ENCODE measurements at regions not wholly inside any gene's neighbourhood (a gene's known extent, or its start where the extent isn't known, plus 50 kb on each side); places are given as distances from the start of the nearest gene placed in this dataset.

DNA sequence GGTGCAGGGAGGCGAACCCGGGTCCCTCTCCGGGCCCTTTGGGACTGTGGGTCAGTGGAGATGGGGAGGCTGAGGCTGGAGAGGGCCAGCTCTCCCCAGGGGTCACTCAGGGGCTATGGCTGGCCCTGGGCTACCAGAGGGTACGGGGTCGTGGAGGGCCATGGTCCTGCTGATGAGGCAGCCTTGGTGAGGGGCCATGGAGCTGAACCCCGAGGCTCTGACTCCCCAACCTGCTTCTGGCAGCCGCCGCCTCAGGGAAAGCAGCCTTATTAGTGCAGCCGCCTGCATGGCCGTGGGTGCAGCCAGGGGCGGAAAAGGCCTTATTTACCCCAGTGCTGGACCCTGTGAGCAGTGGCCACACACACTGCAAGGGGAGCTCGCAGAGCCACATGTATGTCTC is 139.4 kb downstream of the MIAT start:
- peaks cover 0 to 5% (median 0%) of the 10 kb centered on the region in 4 donors for H3K4me1 Mint-ChIP-seq
- H3K9me3 Mint-ChIP-seq: no peaks in the 10 kb centered on the region
- POLR2A ChIA-PET: no interaction called here
- no peak overlapping the region for H3K4me3 Mint-ChIP-seq
- ATAC-seq (no peak), DNase-seq (no peak)
- peaks cover 7 to 45% (median 37%) of the 10 kb centered on the region in 3 donors for H3K36me3 Mint-ChIP-seq
- H3K27ac Mint-ChIP-seq: no peak overlapping the region
- H3K27me3 Mint-ChIP-seq: no peaks in the 10 kb centered on the region

DNA sequence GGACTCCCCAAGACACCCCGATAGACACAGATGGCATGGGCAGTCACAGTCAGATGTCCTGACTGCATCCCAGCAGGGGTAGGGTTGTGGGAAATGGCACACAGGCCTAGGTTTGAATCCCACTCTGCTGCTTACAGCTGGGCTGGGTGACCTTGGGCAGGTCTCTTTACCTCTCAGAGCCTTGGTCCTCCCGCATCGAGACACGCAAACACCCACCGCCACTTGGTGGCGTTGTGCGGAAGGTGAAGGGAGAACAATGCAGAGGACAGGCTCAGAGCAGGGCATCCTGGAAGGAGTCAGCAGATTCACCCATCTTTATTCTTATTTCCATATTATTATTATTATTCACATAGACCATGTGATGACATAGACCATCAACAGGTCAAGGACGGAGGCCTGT is 140.5 kb downstream of the MIAT start:
- DNase-seq: no peak
- POLR2A ChIA-PET: no interaction called here
- H3K4me3 Mint-ChIP-seq: no peak overlapping the region
- H3K9me3 Mint-ChIP-seq: no peaks in the 10 kb centered on the region
- H3K27ac Mint-ChIP-seq: no peak overlapping the region
- H3K27me3 Mint-ChIP-seq: no peaks in the 10 kb centered on the region
- no peak for ATAC-seq
- peaks cover 0 to 37% (median 35%) of the 10 kb centered on the region in 3 donors for H3K36me3 Mint-ChIP-seq
- peaks cover 0 to 5% (median 0%) of the 10 kb centered on the region in 4 donors for H3K4me1 Mint-ChIP-seq

DNA sequence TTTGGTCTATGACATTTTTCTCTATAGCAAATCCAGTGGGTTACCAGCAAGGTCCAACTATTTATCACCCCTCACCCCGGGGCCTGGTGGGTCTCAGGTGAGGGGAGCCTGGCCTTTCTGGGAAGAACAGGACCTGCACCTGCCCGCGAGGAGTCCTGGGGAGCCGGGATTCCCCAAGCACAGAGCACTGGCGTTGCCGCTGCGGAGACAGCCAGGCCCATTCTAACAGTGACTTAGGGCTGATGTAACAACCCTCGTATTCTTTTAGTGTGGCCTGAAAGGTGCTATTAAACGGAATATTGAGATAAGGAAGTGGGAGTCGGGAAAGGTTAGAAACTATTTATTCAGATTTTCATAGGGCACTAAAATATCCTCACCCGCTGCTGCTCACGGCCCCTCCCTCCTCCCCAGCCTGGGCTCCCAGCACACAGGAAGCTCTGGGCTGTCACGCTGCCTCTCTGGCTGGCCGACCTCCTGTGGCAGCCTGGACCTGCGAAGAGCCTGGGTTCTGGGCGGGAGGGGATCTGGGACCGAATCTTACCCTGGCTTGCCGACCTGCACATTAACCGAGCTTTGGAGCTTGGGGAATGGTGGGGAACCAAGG is 141.2 kb downstream of the MIAT start:
- peak overlapping the region in 1 of 10 donors; percentile 10 for H3K4me3 Mint-ChIP-seq
- H3K4me1 Mint-ChIP-seq: peaks cover 0 to 5% (median 0%) of the 10 kb centered on the region in 4 donors
- DNase-seq (no peak), ATAC-seq (no peak)
- H3K27me3 Mint-ChIP-seq: no peaks in the 10 kb centered on the region
- no peaks in the 10 kb centered on the region for H3K9me3 Mint-ChIP-seq
- POLR2A ChIA-PET: no interaction called here
- peaks cover 0 to 30% (median 29%) of the 10 kb centered on the region in 3 donors for H3K36me3 Mint-ChIP-seq
- H3K27ac Mint-ChIP-seq: no peak overlapping the region

DNA sequence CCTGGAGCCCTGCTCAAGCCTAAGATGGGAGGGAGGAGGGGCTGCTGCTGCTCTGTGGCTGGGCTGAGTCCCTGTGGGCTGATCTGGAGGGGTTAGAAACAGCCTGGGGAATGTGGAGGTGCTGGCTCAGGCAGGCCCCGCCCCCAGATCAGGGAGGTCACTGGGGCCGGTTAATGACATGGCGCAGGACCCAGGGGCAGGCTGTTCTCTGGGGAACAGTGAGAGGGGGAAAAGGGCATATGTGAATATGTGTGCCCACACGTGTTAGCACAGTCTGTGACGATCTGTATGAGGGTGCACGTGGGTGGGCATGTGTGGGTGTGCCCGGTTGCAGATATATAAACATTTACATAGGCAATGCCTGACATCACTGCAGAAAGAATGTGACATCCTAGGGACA is 143.5 kb downstream of the MIAT start:
- Mint-ChIP-seq H3K27me3 (no peaks in the 10 kb centered on the region), H3K27ac (peak overlapping the region in 1 of 10 donors; percentile 56), H3K4me1 (peaks cover 0 to 2% (median 0%) of the 10 kb centered on the region in 4 donors), H3K4me3 (no peak overlapping the region), H3K9me3 (no peaks in the 10 kb centered on the region), H3K36me3 (peaks cover 0 to 14% (median 13%) of the 10 kb centered on the region in 3 donors)
- no peak for ATAC-seq
- POLR2A ChIA-PET: no interaction called here
- DNase-seq: no peak

DNA sequence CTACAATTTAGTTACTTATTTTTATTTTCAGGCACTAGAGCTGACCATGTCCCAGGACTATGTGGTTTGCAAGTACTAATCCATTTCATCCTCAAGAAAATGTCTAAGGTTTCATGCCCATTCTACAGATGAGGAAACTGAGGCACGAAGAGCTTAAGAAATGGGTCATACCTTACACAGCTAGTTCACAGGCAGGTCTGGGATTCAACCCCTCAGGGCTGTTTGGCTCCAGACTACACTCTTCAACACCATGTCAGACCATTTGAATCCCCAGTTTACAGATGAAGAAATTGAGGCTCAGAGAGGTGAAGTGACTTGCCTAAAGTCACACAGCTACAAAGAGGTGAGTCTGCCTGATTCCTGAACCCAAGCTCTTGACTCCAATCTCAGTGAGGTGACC is 144.1 kb downstream of the MIAT start:
- POLR2A ChIA-PET: no interaction called here
- H3K36me3 Mint-ChIP-seq: peaks cover 0 to 13% (median 13%) of the 10 kb centered on the region in 3 donors
- ATAC-seq: no peak
- no peaks in the 10 kb centered on the region for H3K27me3 Mint-ChIP-seq
- H3K4me3 Mint-ChIP-seq: no peak overlapping the region
- peaks cover 0 to 1% (median 0%) of the 10 kb centered on the region in 9 donors for H3K9me3 Mint-ChIP-seq
- no peak for DNase-seq
- H3K4me1 Mint-ChIP-seq: peaks cover 0 to 2% (median 0%) of the 10 kb centered on the region in 4 donors
- H3K27ac Mint-ChIP-seq: no peak overlapping the region

DNA sequence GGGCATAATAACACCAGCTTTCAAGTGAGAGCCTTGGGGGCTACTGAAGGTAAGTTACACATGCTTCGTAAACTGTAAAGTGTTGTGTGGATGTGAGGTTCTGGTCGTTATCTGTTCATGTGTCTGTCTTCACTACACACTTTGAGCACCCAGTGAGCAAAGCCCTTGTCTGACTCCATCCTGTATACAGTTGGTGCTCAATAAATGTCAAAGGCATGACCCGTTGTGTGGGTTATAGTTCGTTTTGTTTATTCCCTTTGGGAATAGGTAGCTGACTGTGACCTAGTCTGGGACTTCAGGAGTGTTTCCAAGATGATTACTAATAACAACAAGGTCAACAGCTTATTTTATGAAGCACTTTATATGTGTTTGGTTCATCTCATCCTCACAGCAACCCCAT is 146.9 kb downstream of the MIAT start:
- Mint-ChIP-seq H3K27ac (no peak overlapping the region), H3K27me3 (no peaks in the 10 kb centered on the region), H3K9me3 (peaks cover 0 to 4% (median 0%) of the 10 kb centered on the region in 9 donors), H3K4me3 (no peak overlapping the region), H3K36me3 (peaks cover 4 to 13% (median 10%) of the 10 kb centered on the region in 3 donors), H3K4me1 (peaks cover 0 to 2% (median 0%) of the 10 kb centered on the region in 4 donors)
- no peak for ATAC-seq
- POLR2A ChIA-PET: no interaction called here
- no peak for DNase-seq

DNA sequence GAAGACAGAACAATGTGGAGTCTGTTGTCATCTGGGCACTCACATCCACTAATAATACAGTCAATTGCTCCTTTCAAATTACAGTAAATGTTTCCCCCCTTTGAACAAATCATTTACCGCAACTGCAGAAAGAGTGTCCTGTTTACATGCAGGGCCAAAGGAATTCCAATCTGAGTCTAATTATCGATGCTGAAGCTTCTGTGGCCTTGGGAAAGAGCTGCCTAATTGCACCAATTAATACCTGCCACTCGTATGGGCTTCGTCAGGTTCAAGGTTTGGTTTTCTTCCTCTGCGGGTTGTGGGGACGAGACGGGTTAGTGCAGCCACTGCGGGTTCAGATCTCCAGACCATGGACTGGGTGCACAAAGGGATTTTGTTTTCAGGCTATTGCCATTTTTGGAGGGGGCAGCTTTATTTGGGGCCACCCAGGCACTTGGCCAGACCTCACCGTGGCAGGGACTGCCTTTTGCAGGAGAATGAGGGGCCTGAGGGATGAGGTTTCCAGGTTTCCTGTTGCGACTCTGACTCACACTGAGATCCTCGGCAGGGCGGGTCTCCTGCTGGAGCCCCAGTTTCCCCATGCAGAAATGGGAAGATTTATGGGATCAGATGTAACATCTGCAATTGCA is 147.6 kb downstream of the MIAT start:
- H3K27me3 Mint-ChIP-seq: no peaks in the 10 kb centered on the region
- POLR2A ChIA-PET: no interaction called here

DNA sequence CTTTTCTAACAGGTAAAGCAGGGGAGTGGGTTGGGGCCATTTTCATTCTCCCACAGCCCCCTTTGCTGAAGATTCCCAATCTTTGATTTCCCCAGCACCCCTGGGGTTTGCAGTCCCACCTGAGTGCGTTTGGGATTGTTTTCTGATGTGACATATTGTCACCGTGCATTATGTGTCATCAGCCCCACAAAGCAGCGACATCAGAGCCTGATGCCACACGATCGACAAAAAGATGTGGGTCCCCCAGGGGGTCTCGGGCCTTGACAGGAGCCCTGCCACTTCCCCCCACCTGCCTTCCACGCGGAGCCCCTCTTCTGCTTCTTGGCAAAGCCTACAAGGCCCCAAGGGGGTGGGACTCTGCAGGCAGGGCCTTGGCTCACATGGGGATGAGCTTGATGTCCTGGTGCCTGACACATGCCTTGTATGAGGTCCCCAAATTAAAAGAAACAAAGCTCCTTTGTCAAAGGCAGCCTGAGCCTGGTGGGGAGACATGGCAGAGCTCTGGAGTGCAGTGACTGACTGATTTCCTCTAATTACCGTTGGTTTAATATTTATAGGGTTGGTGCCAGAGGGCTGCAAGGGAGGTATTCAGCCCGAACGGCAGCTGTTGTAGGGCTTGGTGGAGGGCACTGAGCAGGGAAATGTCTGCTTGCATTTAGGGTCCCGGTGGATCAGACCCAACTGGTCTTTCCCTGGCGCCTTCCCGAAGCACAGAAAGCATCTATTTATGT is 149.2 kb downstream of the MIAT start:
- Mint-ChIP-seq H3K36me3 (peaks cover 0 to 15% (median 4%) of the 10 kb centered on the region in 3 donors), H3K9me3 (peaks cover 0 to 4% (median 0%) of the 10 kb centered on the region in 9 donors), H3K4me3 (no peak overlapping the region), H3K4me1 (no peaks in the 10 kb centered on the region), H3K27me3 (no peaks in the 10 kb centered on the region), H3K27ac (peak overlapping the region in 1 of 10 donors; percentile 46)
- POLR2A ChIA-PET: no interaction called here
- DNase-seq: no peak
- no peak for ATAC-seq

More for the DNA sequence above, 147.6 kb downstream of the MIAT start:
- ATAC-seq (no peak), DNase-seq (no peak)
- H3K36me3 Mint-ChIP-seq: peaks cover 4 to 13% (median 10%) of the 10 kb centered on the region in 3 donors
- H3K9me3 Mint-ChIP-seq: peaks cover 0 to 4% (median 0%) of the 10 kb centered on the region in 9 donors
- H3K27ac Mint-ChIP-seq: no peak overlapping the region
- peaks cover 0 to 2% (median 0%) of the 10 kb centered on the region in 4 donors for H3K4me1 Mint-ChIP-seq
- H3K4me3 Mint-ChIP-seq: no peak overlapping the region

DNA sequence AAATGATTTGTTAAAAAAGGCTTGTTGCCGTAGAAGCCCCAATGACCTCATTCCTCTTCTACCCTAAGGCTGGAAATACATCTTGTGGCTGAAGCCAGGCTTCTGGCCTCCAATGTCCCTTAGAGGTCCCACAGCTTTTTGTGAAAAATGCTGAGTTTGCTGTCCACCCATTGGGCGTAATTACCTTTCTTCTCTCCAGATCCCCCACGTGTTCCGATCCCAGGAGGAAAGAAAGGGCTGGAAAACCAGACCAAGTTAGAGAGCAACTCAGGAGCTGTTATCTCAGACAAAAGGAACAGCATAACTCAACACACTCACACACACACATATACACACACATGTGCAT is 154.2 kb downstream of the MIAT start:
- DNase-seq: no peak
- H3K9me3 Mint-ChIP-seq: peaks cover 0 to 4% (median 0%) of the 10 kb centered on the region in 9 donors
- peaks cover 0 to 1% (median 0%) of the 10 kb centered on the region in 5 donors for H3K27me3 Mint-ChIP-seq
- no peak for ATAC-seq
- H3K4me1 Mint-ChIP-seq: peaks cover 0 to 5% (median 0%) of the 10 kb centered on the region in 4 donors
- H3K36me3 Mint-ChIP-seq: peaks cover 3 to 13% (median 12%) of the 10 kb centered on the region in 3 donors
- no peak overlapping the region for H3K27ac Mint-ChIP-seq
- POLR2A ChIA-PET: no interaction called here
- H3K4me3 Mint-ChIP-seq: no peak overlapping the region

DNA sequence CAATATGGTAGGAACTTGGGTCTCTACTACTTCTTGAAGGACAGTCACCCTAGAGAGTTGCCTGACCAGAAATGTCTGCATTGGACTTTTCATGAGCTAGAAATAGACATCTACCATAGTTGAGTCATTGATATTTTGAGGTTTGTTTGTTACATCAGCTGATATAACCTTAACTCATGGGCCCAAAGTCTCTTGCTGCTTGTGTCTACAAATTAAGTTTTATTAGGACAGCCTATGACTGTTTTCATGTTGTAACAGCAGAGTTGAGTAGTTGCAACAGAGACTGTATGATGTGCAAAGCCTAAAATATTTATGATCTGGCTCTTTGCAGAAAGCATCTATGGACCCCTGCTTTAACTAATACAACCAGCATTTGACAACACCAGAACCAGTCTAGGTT is 155.3 kb downstream of the MIAT start:
- DNase-seq: no peak
- Mint-ChIP-seq H3K27ac (no peak overlapping the region), H3K36me3 (peaks cover 9 to 20% (median 19%) of the 10 kb centered on the region in 3 donors), H3K4me3 (no peak overlapping the region), H3K4me1 (peaks cover 0 to 5% (median 0%) of the 10 kb centered on the region in 4 donors), H3K27me3 (peaks cover 0 to 1% (median 0%) of the 10 kb centered on the region in 5 donors), H3K9me3 (peaks cover 0 to 10% (median 1%) of the 10 kb centered on the region in 9 donors)
- POLR2A ChIA-PET: no interaction called here
- no peak for ATAC-seq

DNA sequence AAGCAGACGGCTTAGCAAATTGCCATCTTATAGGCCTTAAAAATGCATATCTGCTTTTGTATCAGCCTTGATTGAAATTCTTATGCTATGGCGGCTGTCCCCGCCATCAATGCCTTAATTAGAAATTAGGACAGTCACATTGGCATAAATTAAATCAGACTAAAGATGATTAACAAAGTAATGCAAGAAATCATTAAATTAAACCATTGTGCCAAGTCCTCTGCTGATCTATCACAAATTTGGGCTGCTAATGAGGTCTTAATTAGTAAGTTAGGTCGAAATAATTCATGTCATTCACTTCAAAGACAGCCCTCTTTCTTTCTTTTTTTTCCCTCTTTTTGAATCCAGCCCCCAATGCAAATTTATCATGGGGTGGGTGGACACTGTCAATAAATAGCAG is 159.3 kb downstream of the MIAT start:
- Mint-ChIP-seq H3K4me1 (peaks cover 0 to 4% (median 0%) of the 10 kb centered on the region in 4 donors), H3K4me3 (no peak overlapping the region), H3K27me3 (peaks cover 0 to under 1% (median 0%) of the 10 kb centered on the region in 5 donors), H3K9me3 (peaks cover 0 to 24% (median 9%) of the 10 kb centered on the region in 9 donors), H3K27ac (no peak overlapping the region), H3K36me3 (peaks cover 19 to 27% (median 24%) of the 10 kb centered on the region in 3 donors)
- DNase-seq: no peak
- POLR2A ChIA-PET: no interaction called here
- ATAC-seq: no peak

DNA sequence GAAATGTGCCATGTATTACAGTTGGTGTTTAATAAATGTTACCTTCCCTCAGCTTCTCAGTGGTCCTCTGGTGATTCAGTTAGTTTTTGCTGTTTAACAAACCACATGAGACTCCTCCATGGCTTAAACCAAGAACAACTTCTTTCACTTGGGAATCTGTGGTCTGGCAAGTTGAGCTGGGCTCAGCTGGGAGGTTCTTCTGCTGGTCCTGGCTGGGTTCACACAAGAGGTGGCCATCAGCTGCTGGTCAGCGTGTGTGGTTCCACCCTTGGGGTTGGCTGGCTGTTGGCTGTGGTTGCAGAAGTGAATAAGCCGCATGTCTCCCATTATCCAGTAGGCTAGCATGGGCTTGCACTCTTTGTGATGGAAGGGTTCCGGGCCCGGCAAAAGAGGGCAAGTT is 160.5 kb downstream of the MIAT start:
- POLR2A ChIA-PET: no interaction called here
- peaks cover 19 to 27% (median 23%) of the 10 kb centered on the region in 3 donors for H3K36me3 Mint-ChIP-seq
- H3K27me3 Mint-ChIP-seq: no peaks in the 10 kb centered on the region
- no peak for DNase-seq
- no peak overlapping the region for H3K27ac Mint-ChIP-seq
- H3K9me3 Mint-ChIP-seq: peaks cover 0 to 24% (median 9%) of the 10 kb centered on the region in 9 donors
- no peak for ATAC-seq
- peaks cover 0 to 2% (median 0%) of the 10 kb centered on the region in 4 donors for H3K4me1 Mint-ChIP-seq
- no peak overlapping the region for H3K4me3 Mint-ChIP-seq

DNA sequence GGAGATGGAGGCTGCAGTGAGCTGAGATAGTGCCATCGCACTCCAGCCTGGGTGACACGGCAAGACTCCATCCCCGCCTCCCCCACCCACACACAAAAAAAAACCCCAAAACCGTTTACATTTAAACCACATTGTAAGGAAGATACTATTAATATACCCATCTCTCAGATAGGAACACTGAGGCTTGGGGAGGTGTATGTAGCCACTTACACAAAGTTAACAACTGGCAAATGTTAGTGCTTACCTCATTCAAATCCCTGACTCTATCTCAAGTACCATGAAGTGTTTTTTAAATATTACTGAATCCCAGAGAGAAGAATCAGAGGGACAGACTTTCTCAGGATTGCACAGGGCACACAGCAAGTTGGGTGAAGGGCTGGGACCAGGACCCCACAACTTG is 164.5 kb downstream of the MIAT start:
- no peak overlapping the region for H3K27ac Mint-ChIP-seq
- no peak overlapping the region for H3K4me3 Mint-ChIP-seq
- DNase-seq: no peak
- no peaks in the 10 kb centered on the region for H3K27me3 Mint-ChIP-seq
- H3K36me3 Mint-ChIP-seq: peaks cover 15 to 27% (median 18%) of the 10 kb centered on the region in 3 donors
- ATAC-seq: no peak
- peaks cover 0 to 23% (median 9%) of the 10 kb centered on the region in 9 donors for H3K9me3 Mint-ChIP-seq
- no peaks in the 10 kb centered on the region for H3K4me1 Mint-ChIP-seq
- POLR2A ChIA-PET: no interaction called here

Data from naive thymus-derived CD8-positive, alpha-beta T cell (primary cell).